Sigmoid colon (tissue), 6 donors: ENCODE measurements at regions not wholly inside any gene's neighbourhood (a gene's known extent, or its start where the extent isn't known, plus 50 kb on each side); places are given as distances from the start of the nearest gene placed in this dataset.

Source experiments
- DNase-seq: peaks from one replicate; pipeline ENCODE4 v3.0.0-alpha.2; 2019
- H3K27ac ChIP-seq, 4 donors: fragments of 200-600 bp; sonication (generic); one replicate each; pipeline ENCODE4 v1.5.1; 2016 to 2019; ENCODE audit warnings: mild to moderate bottlenecking in 1 of 4
- H3K27me3 ChIP-seq, 3 donors: fragments of 200-600 bp; sonication (generic); one replicate each; pipeline ENCODE4 v1.5.1; 2019; ENCODE audit warnings: mild to moderate bottlenecking in 1 of 3
- H3K36me3 ChIP-seq, 4 donors: fragments of 200-600 bp; sonication (generic); one replicate each; pipeline ENCODE4 v1.5.1; 2016 to 2019
- H3K4me1 ChIP-seq, 4 donors: fragments of 200-600 bp; sonication (generic); one replicate each; pipeline ENCODE4 v1.5.1; 2017 to 2019
- H3K4me3 ChIP-seq, 4 donors: fragments of 200-600 bp; sonication (generic); one replicate each; pipeline ENCODE4 v1.5.1; 2017 to 2019; ENCODE audit warnings: mild to moderate bottlenecking in 2 of 4, moderate library complexity in 1 of 4
- H3K9me3 ChIP-seq, 4 donors: fragments of 200-600 bp in 3 of 4; sonication (generic) in 3 of 4; one replicate each; pipeline versions ENCODE4 v1.5.1 to v1.6.1; 2013 to 2019
- EP300 ChIP-seq, 4 donors: sonication (generic); formaldehyde crosslinking; IDR thresholded peaks; one replicate each; pipeline ENCODE4 v1.6.1; 2017; ENCODE audit warnings: antibody characterized with exemption in 4 of 4
- POLR2A ChIP-seq, 2 donors: fragments of 450-650 bp; IDR thresholded peaks; one replicate each; pipeline ENCODE4 v1.6.1; 2016; ENCODE audit warnings: antibody characterized with exemption in 2 of 2, mild to moderate bottlenecking in 2 of 2, moderate library complexity in 2 of 2
- POLR2AphosphoS5 ChIP-seq, 4 donors: sonication (generic); formaldehyde crosslinking; IDR thresholded peaks; one replicate each; pipeline ENCODE4 v1.6.1; 2017; ENCODE audit warnings: antibody characterized with exemption in 4 of 4
- WGBS, 2 donors: extraction: QIAGEN DNeasy Blood & Tissue Kit; methylation state at CpG; one replicate each; pipeline ENCODE4 v1.1.7; 2013; 5-methylcytosine and 5-hydroxymethylcytosine counted together
- intact Hi-C: fragments of 100-400 bp; cut with DNase I; formaldehyde crosslinking; loops from one replicate; pipeline ENCODE4 v1.15.1; 2023
- TF ChIP-seq, protein P1 (sequence below), 4 experiments: fragments of 450-650 bp in 3 of 4; fragments of 200-600 bp in 1 of 4; IDR thresholded peaks; one replicate each; pipeline ENCODE4 v1.5.1; 2016 to 2019; ENCODE audit warnings: antibody characterized with exemption in 4 of 4, mild to moderate bottlenecking in 3 of 4, moderate library complexity in 2 of 4
- donor health status: healthy with polysubstance abuse.
- donor health status: healthy.

DNA sequence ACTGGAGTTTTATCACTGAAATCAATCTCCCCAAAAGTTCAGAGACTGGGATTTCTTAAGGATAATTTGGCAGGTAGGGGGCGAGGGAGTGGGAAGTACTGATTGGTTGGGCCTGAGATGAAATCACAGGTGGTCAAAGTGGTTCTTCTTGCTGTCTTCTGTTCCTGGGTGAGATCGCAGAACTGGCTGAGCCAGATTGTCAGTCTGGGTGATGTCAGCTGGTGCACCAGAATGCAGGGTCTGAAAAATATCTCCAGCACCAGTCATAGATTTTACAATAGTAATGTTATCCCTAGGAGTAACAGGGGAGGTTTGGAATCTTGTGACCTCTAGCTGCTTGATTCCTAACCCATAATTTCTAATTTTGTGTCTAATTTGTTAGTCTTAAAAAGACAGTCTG lies 86.7 kb upstream of the SLC25A36 start:
- no peaks in the 10 kb centered on the region for H3K9me3 ChIP-seq
- DNase-seq, result no peak
- H3K4me3 ChIP-seq, result no peak overlapping the region
- no peak overlapping the region for H3K27ac ChIP-seq
- no peaks in the 10 kb centered on the region for H3K27me3 ChIP-seq
- TF ChIP-seq EP300 (IDR thresholded peaks at IDR 0.05) (no peak), POLR2AphosphoS5 (IDR thresholded peaks at IDR 0.05) (no peak), POLR2A (IDR thresholded peaks at IDR 0.05) (no peak)
- TF ChIP-seq, protein P1, sequence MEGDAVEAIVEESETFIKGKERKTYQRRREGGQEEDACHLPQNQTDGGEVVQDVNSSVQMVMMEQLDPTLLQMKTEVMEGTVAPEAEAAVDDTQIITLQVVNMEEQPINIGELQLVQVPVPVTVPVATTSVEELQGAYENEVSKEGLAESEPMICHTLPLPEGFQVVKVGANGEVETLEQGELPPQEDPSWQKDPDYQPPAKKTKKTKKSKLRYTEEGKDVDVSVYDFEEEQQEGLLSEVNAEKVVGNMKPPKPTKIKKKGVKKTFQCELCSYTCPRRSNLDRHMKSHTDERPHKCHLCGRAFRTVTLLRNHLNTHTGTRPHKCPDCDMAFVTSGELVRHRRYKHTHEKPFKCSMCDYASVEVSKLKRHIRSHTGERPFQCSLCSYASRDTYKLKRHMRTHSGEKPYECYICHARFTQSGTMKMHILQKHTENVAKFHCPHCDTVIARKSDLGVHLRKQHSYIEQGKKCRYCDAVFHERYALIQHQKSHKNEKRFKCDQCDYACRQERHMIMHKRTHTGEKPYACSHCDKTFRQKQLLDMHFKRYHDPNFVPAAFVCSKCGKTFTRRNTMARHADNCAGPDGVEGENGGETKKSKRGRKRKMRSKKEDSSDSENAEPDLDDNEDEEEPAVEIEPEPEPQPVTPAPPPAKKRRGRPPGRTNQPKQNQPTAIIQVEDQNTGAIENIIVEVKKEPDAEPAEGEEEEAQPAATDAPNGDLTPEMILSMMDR (IDR thresholded peaks at IDR 0.05), result no peak
- H3K36me3 ChIP-seq, result no peaks in the 10 kb centered on the region
- WGBS, 2 donors, result 69 to 74% methylated on average over 2 of the region's 2 CpGs
- H3K4me1 ChIP-seq, result no peaks in the 10 kb centered on the region
- intact Hi-C loops, result no loop called here

DNA sequence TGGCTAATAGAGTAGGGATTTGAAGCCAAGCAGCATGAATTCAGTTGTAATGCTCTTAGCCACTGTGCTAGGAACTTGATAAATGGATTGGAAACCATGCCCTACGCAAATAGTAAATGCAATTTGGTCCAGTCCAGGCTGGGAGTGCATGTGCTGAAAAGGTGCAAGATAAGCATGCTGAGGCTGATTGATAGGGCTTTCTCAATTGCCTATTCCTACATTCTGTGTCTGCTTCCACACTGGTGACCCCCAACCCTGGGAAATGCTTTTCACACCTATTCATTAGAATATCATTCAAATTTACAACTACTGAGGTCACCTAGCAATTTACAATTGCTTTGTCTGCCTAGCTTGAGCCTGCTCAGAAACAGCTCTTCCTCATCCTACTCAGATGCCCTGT lies 84.7 kb upstream of the SLC25A36 start:
- 94 to 95% methylated on average over 1 of the region's 1 CpG for WGBS, 2 donors
- no peak for TF ChIP-seq EP300 (IDR thresholded peaks at IDR 0.05)
- TF ChIP-seq POLR2A (IDR thresholded peaks at IDR 0.05), result no peak
- TF ChIP-seq, protein P1 (IDR thresholded peaks at IDR 0.05), result no peak
- no peak for TF ChIP-seq POLR2AphosphoS5 (IDR thresholded peaks at IDR 0.05)
- DNase-seq, result no peak
- no peaks in the 10 kb centered on the region for H3K4me1 ChIP-seq
- no peaks in the 10 kb centered on the region for H3K9me3 ChIP-seq
- H3K27ac ChIP-seq, result no peak overlapping the region
- no peaks in the 10 kb centered on the region for H3K27me3 ChIP-seq
- H3K36me3 ChIP-seq, result no peaks in the 10 kb centered on the region
- intact Hi-C loops, result no loop called here
- no peak overlapping the region for H3K4me3 ChIP-seq

DNA sequence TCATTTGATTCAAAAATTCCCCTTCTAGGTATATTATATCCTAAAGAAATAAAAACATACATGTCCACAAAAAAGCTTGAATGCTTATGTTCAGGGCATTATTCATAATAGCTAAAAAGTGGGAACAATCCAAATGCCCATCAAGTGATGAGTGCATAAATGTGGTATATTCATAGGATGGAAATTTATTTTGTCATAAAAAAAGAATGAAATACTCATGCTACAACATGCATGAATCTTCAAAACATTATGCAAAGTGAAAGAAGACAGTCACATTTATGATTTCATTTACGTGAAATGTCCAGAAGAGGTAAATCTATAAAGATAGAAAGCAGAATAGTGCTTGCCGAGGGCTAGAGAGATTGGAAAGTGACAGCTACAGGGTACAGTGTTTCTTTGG lies 83.6 kb upstream of the SLC25A36 start:
- intact Hi-C loops, result no loop called here
- TF ChIP-seq, protein P1 (IDR thresholded peaks at IDR 0.05), result no peak
- TF ChIP-seq POLR2AphosphoS5 (IDR thresholded peaks at IDR 0.05) (no peak), POLR2A (IDR thresholded peaks at IDR 0.05) (no peak), EP300 (IDR thresholded peaks at IDR 0.05) (no peak)
- no peak overlapping the region for H3K27ac ChIP-seq
- 86 to 87% methylated on average over 2 of the region's 2 CpGs for WGBS, 2 donors
- no peak overlapping the region for H3K4me3 ChIP-seq
- no peak for DNase-seq
- H3K27me3 ChIP-seq, result no peaks in the 10 kb centered on the region
- no peaks in the 10 kb centered on the region for H3K36me3 ChIP-seq
- no peaks in the 10 kb centered on the region for H3K9me3 ChIP-seq
- no peaks in the 10 kb centered on the region for H3K4me1 ChIP-seq

DNA sequence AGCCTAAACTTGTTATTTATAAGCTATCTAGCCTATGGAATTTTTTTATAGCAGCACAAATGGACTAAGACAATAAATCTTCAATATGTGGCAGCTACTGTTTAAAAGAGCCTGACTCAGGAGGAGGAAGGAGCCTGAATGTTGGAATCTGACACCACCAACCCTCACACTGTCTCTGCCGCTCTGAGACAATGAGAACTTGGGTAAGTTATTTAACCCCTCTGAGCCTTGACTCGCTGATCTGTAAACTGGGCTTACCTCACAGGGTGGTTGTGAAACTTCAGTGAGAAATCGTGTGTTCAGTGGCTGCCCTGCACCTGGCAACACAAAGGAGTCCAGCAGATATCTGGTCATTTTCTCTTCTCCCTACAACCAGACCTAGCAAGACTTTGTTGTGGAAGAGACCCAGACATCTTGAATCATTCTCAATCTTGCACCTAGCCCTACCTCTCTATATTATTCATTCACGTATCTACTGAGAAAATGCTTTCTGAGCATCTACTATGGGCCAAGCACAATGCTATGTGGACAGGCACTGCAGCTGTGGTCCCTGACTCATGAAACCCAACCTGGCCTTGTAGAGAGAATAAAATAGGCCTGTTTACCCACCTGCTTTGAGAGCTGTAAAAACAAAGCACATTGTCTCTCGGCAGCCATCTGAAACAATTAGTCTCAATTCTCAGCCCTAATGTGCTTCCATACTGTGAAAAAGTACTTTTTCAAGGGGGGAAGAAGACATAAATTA lies 81.9 kb upstream of the SLC25A36 start:
- Histone ChIP-seq H3K36me3 (no peaks in the 10 kb centered on the region), H3K27ac (no peak overlapping the region), H3K4me3 (no peak overlapping the region), H3K9me3 (no peaks in the 10 kb centered on the region), H3K27me3 (no peaks in the 10 kb centered on the region), H3K4me1 (no peaks in the 10 kb centered on the region)
- TF ChIP-seq POLR2A (IDR thresholded peaks at IDR 0.05), result no peak
- no peak for TF ChIP-seq POLR2AphosphoS5 (IDR thresholded peaks at IDR 0.05)
- TF ChIP-seq EP300 (IDR thresholded peaks at IDR 0.05), result no peak
- TF ChIP-seq, protein P1 (IDR thresholded peaks at IDR 0.05), result no peak
- WGBS, 2 donors, result 57 to 62% methylated on average over 5 of the region's 5 CpGs
- DNase-seq, result no peak
- intact Hi-C loops, result loop anchor here (5.0 kb wide), 1 partner anchor 1432 kb away; no protein-coding TSS in a partner anchor
